IMR-90 (cell line): ENCODE measurements at regions not wholly inside any gene's neighbourhood (a gene's known extent, or its start where the extent isn't known, plus 50 kb on each side); places are given as distances from the start of the nearest gene placed in this dataset.

Experiments used
- ATAC-seq: fragments of 200-7000 bp; cut with Tn5 transposase; 2 replicates; pipeline ENCODE4 v1.9.1; 2020; ENCODE audit warnings: low read depth, mild to moderate bottlenecking, moderate library complexity
- BruUV-seq: library from RNA; stranded (reverse); fragments of 400-500 nt; replicated peaks from 2 replicates; lab custom pipeline; 2021; lab: Mats Ljungman, UMichigan
- CTCF ChIA-PET: fragments of 300-600 bp; formaldehyde crosslinking; extraction: SDS; loops from one replicate; lab custom pipeline; 2021; ENCODE audit warnings: antibody characterized with exemption; lab: Yijun Ruan, JAX
- POLR2A ChIA-PET: fragments of 300-600 bp; sonication (Branson Sonifier 250); formaldehyde crosslinking; loops from one replicate; lab custom pipeline; 2022; ENCODE audit warnings: antibody characterized with exemption; ENCODE audit not compliant: unreplicated experiment; lab: Charles Lee
- DNase-seq: peaks from one replicate; pipeline ENCODE4 v3.0.0; 2013
- H2AFZ ChIP-seq: replicated peaks from 2 replicates; pipeline ENCODE3; 2013; ENCODE audit warnings: low read length, mild to moderate bottlenecking; ENCODE audit not compliant: poor library complexity
- H2AK5ac ChIP-seq: 2 replicates; pipeline ENCODE4 v1.6.1; 2013; ENCODE audit warnings: low read depth, low read length, inconsistent platforms
- H2AK9ac ChIP-seq: replicated peaks from 2 replicates; pipeline ENCODE3; 2013; ENCODE audit warnings: mild to moderate bottlenecking, low read depth, low read length, moderate library complexity; ENCODE audit not compliant: poor library complexity
- H2BK120ac ChIP-seq: 2 replicates; pipeline ENCODE4 v1.6.1; 2013; ENCODE audit warnings: low read depth, low read length, inconsistent platforms
- H2BK15ac ChIP-seq: 3 replicates; pipeline ENCODE4 v1.6.1; 2013; ENCODE audit warnings: low read depth, low read length, inconsistent platforms
- H2BK20ac ChIP-seq: 2 replicates; pipeline ENCODE4 v1.6.1; 2013; ENCODE audit warnings: low read depth, mild to moderate bottlenecking, inconsistent platforms, low read length, moderate library complexity
- H2BK5ac ChIP-seq: 2 replicates; pipeline ENCODE4 v1.6.1; 2013; ENCODE audit warnings: mild to moderate bottlenecking, low read depth, low read length, inconsistent platforms; ENCODE audit not compliant: poor library complexity, severe bottlenecking
- H3K14ac ChIP-seq: replicated peaks from 2 replicates; pipeline ENCODE4 v1.6.1; 2013; ENCODE audit warnings: low read depth, low read length, inconsistent platforms
- H3K18ac ChIP-seq: 2 replicates; pipeline ENCODE4 v1.6.1; 2013; ENCODE audit warnings: low read depth, low read length, control low read depth
- H3K23ac ChIP-seq: 2 replicates; pipeline ENCODE4 v1.6.1; 2013; ENCODE audit warnings: low read depth, low read length, inconsistent platforms
- H3K27ac ChIP-seq: 2 replicates; pipeline ENCODE4 v1.5.1; 2013; ENCODE audit warnings: mild to moderate bottlenecking, control low read depth, low read length; ENCODE audit not compliant: insufficient read depth
- H3K27me3 ChIP-seq: 2 replicates; pipeline ENCODE4 v1.6.1; 2013; ENCODE audit warnings: low read length; ENCODE audit not compliant: control insufficient read depth, insufficient read depth
- H3K36me3 ChIP-seq: 2 replicates; pipeline ENCODE4 v1.6.1; 2013; ENCODE audit warnings: low read length, mixed read lengths; ENCODE audit not compliant: control insufficient read depth, insufficient read depth
- H3K4ac ChIP-seq: 2 replicates; pipeline ENCODE4 v1.6.1; 2013; ENCODE audit warnings: low read depth, low read length, inconsistent platforms
- H3K4me1 ChIP-seq: 2 replicates; pipeline ENCODE4 v1.6.1; 2013; ENCODE audit warnings: low read length, mixed read lengths; ENCODE audit not compliant: control insufficient read depth, insufficient read depth
- H3K4me2 ChIP-seq: 2 replicates; pipeline ENCODE4 v1.6.1; 2013; ENCODE audit warnings: low read depth, mild to moderate bottlenecking, control low read depth, low read length, moderate library complexity
- H3K4me3 ChIP-seq: 2 replicates; pipeline ENCODE4 v1.5.1; 2013; ENCODE audit warnings: low read depth, mild to moderate bottlenecking, control low read depth, low read length, moderate library complexity; ENCODE audit not compliant: insufficient read depth
- H3K56ac ChIP-seq: 2 replicates; pipeline ENCODE4 v1.6.1; 2013; ENCODE audit warnings: low read length, inconsistent platforms; ENCODE audit not compliant: insufficient read depth; ENCODE audit errors: extremely low read depth
- H3K79me1 ChIP-seq, 2 experiments: 2 replicates each; pipeline ENCODE4 v1.6.1; 2013; ENCODE audit warnings: low read length in 2 of 2, inconsistent platforms in 1 of 2, low read depth in 1 of 2
- H3K9ac ChIP-seq: 2 replicates; pipeline ENCODE4 v1.6.1; 2013; ENCODE audit warnings: low read depth, low read length, control low read depth
- H3K9me1 ChIP-seq: 2 replicates; pipeline ENCODE4 v1.6.1; 2013; ENCODE audit warnings: low read length, inconsistent platforms; ENCODE audit not compliant: insufficient read depth
- H3K9me3 ChIP-seq: 2 replicates; pipeline ENCODE4 v1.6.1; 2013; ENCODE audit warnings: low read length; ENCODE audit not compliant: control insufficient read depth, insufficient read depth
- H4K20me1 ChIP-seq: 2 replicates; pipeline ENCODE4 v1.6.1; 2013; ENCODE audit warnings: low read length, inconsistent platforms; ENCODE audit not compliant: insufficient read depth
- H4K5ac ChIP-seq: 2 replicates; pipeline ENCODE4 v1.6.1; 2013; ENCODE audit warnings: mild to moderate bottlenecking, low read depth, low read length, control low read depth
- H4K8ac ChIP-seq, 2 experiments: 2 replicates each; pipeline ENCODE4 v1.6.1; 2013; ENCODE audit warnings: low read depth in 2 of 2, low read length in 2 of 2, control low read depth in 1 of 2, inconsistent platforms in 1 of 2
- H4K91ac ChIP-seq: 2 replicates; pipeline ENCODE4 v1.6.1; 2013; ENCODE audit warnings: low read depth, low read length, inconsistent platforms; ENCODE audit not compliant: insufficient read depth
- BHLHE40 ChIP-seq: fragments of 150-350 bp; IDR thresholded peaks from 2 replicates; pipeline ENCODE4 v1.6.1; 2016; ENCODE audit warnings: mild to moderate bottlenecking, low read depth, low read length
- CEBPB ChIP-seq: IDR thresholded peaks from 2 replicates; pipeline ENCODE4 v1.6.1; 2012; ENCODE audit warnings: low read depth, low read length, improper control_type of control experiment
- CHD1 ChIP-seq: IDR thresholded peaks from 2 replicates; pipeline ENCODE4 v1.6.1; 2012; ENCODE audit warnings: low read depth, low read length, improper control_type of control experiment
- CTCF ChIP-seq: conservative IDR thresholded peaks from 2 replicates; pipeline ENCODE4 v1.5.1; 2012; ENCODE audit warnings: mild to moderate bottlenecking, low read depth, low read length, improper control_type of control experiment
- FOS ChIP-seq: fragments of 150-350 bp; IDR thresholded peaks from 2 replicates; pipeline ENCODE4 v1.6.1; 2016; ENCODE audit warnings: low read depth, low read length
- MAFK ChIP-seq: IDR thresholded peaks from 2 replicates; pipeline ENCODE4 v1.6.1; 2012; ENCODE audit warnings: low read depth, low read length, improper control_type of control experiment
- MAZ ChIP-seq: IDR thresholded peaks from 2 replicates; pipeline ENCODE4 v1.6.1; 2012; ENCODE audit warnings: low read depth, mild to moderate bottlenecking, low read length, improper control_type of control experiment, moderate library complexity, borderline replicate concordance
- MXI1 ChIP-seq: IDR thresholded peaks from 2 replicates; pipeline ENCODE4 v1.6.1; 2012; ENCODE audit warnings: low read depth, mild to moderate bottlenecking, low read length, moderate library complexity, borderline replicate concordance
- NFE2L2 ChIP-seq: fragments of 150-350 bp; IDR thresholded peaks from 2 replicates; pipeline ENCODE4 v1.6.1; 2016; ENCODE audit warnings: low read depth, mild to moderate bottlenecking, low read length
- POLR2A ChIP-seq: IDR thresholded peaks from 2 replicates; pipeline ENCODE4 v1.6.1; 2012; ENCODE audit warnings: mild to moderate bottlenecking, low read depth, low read length
- RAD21 ChIP-seq: IDR thresholded peaks from 2 replicates; pipeline ENCODE4 v1.6.1; 2012; ENCODE audit warnings: low read length, improper control_type of control experiment
- RFX5 ChIP-seq: IDR thresholded peaks from 2 replicates; pipeline ENCODE4 v1.8.0; 2012; ENCODE audit warnings: low read depth, mild to moderate bottlenecking, low read length, moderate library complexity
- SMC3 ChIP-seq: fragments of 150-350 bp; IDR thresholded peaks from 2 replicates; pipeline ENCODE4 v1.6.1; 2016; ENCODE audit warnings: low read depth, mild to moderate bottlenecking, antibody characterized with exemption, low read length, moderate library complexity
- USF2 ChIP-seq: fragments of 150-350 bp; IDR thresholded peaks from 2 replicates; pipeline ENCODE4 v1.6.1; 2017; ENCODE audit warnings: mild to moderate bottlenecking, antibody characterized with exemption, low read length, low read depth
- WGBS, 2 experiments: methylation state at CpG; one replicate each; pipeline versions ENCODE4 v1.1.5 to v1.1.7; 2013; ENCODE audit warnings: missing lambda C conversion rate in 2 of 2; ENCODE audit not compliant: insufficient read length in 1 of 2; ENCODE audit errors: extremely low coverage in 2 of 2; 5-methylcytosine and 5-hydroxymethylcytosine counted together
- dilution Hi-C: fragments of 300-500 bp; cut with HindIII; formaldehyde crosslinking; loops from one replicate; pipeline ENCODE4 v1.14.3; 2018; ENCODE audit warnings: low sequenced_read_pairs; ENCODE audit not compliant: unreplicated experiment
- in situ Hi-C: fragments of 300-500 bp; cut with MboI; formaldehyde crosslinking; loops from 3 replicates; pipeline ENCODE4 v1.14.3; 2019; ENCODE audit warnings: low sequenced_read_pairs, inconsistent platforms, mixed read lengths
- intact Hi-C: fragments of 100-400 bp; cut with micrococcal nuclease; formaldehyde crosslinking; loops from 2 replicates; pipeline ENCODE4 v1.10.0; 2022

- H3K9ac ChIP-seq: no peak overlapping the region
- H3K9me1 ChIP-seq: no peaks in the 10 kb centered on the region
- no peak overlapping the region for H2AFZ ChIP-seq
- no peak overlapping the region for H4K91ac ChIP-seq
- H2BK120ac ChIP-seq: no peak overlapping the region
- no peak overlapping the region for H3K4me2 ChIP-seq
- H3K9me3 ChIP-seq: peaks cover 3% of the 10 kb centered on the region; the same call in 1 of the 2 replicates
- H2BK20ac ChIP-seq: no peak overlapping the region
- no peak overlapping the region for H2BK5ac ChIP-seq
- intact Hi-C loops: no loop called here
- H2AK9ac ChIP-seq: no peak overlapping the region
- no peak overlapping the region for H2BK15ac ChIP-seq
- TF ChIP-seq SMC3 (no peak), NFE2L2 (no peak), CEBPB (no peak), RAD21 (no peak), CHD1 (no peak), RFX5 (no peak), MXI1 (no peak), CTCF (no peak), USF2 (no peak), MAZ (no peak), MAFK (no peak), BHLHE40 (no peak), POLR2A (no peak), FOS (no peak)
- BruUV-seq: no TSS peak
- ChIA-PET CTCF (interaction anchor here (0.6 kb wide), 1 partner anchor 367 kb away, joined by 4 read pairs; no protein-coding TSS in a partner anchor), POLR2A (no interaction called here)
- no peak overlapping the region for H3K14ac ChIP-seq
- no peak for ATAC-seq
- dilution Hi-C loops: no loop called here
- H4K8ac ChIP-seq: no peak overlapping the region
- no peak overlapping the region for H2AK5ac ChIP-seq
- no peaks in the 10 kb centered on the region for H3K4me1 ChIP-seq
- H3K79me1 ChIP-seq: no peaks in the 10 kb centered on the region
- WGBS, 2 experiments: 20% methylated on average over 2 of the region's 4 CpGs; no CpG with 5 or more reads in 1 of the 2 experiments
- H3K4ac ChIP-seq: no peak overlapping the region
- in situ Hi-C loops: no loop called here
- no peak overlapping the region for H4K5ac ChIP-seq
- H4K20me1 ChIP-seq: no peaks in the 10 kb centered on the region
- no peak for DNase-seq
- H3K27me3 ChIP-seq: no peaks in the 10 kb centered on the region
- no peak overlapping the region for H3K56ac ChIP-seq
- no peak overlapping the region for H3K4me3 ChIP-seq
- H3K27ac ChIP-seq: no peak overlapping the region
- no peaks in the 10 kb centered on the region for H3K36me3 ChIP-seq
- no peak overlapping the region for H3K18ac ChIP-seq
- H3K23ac ChIP-seq: no peak overlapping the region
These were observed 573.5 kb upstream of the ZWINT start for GRCh38 chr10:56934515-56934914.
